ENCODE measurements at regions not wholly inside any gene's neighbourhood (a gene's known extent, or its start where the extent isn't known, plus 50 kb on each side); places are given as distances from the start of the nearest gene placed in this dataset.

DNA sequence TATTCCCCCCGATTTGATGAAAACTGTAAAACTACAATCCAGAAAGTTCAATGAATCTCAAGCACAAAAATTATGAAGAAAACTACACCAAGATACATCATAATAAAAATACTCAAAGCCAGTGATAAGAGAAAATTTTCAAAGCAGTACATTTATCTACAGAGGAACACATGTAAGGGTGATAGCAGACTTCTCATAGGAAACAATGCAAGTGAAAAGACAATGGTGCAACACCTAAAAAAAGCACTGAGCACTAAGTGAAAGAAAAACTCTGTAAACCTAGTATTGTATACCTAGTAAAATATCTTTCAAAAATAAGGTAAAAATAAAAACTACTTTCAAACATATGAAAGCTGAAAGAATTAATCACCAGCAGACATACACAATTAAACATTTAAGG lies 76.1 kb upstream of the IRF2BP2 start (continued):
- TF ChIP-seq SRSF7 (optimal IDR thresholded peaks at IDR 0.05; ENCODE audit: low read depth, low read length) (no peak), BRF1 (IDR thresholded peaks at IDR 0.05; ENCODE audit: borderline replicate concordance, extremely low read depth, insufficient read length) (no peak), JUN (IDR thresholded peaks at IDR 0.05; ENCODE audit: borderline replicate concordance, low read depth, low read length) (peak; percentile 54; the same call in 1 of the 2 replicates), JUN (CRISPR knock-in tag; IDR thresholded peaks at IDR 0.05; ENCODE audit: borderline replicate concordance) (no peak), KHSRP (IDR thresholded peaks at IDR 0.05) (no peak), FUS (optimal IDR thresholded peaks at IDR 0.05; ENCODE audit: low read depth, low read length) (no peak), CEBPG (CRISPR knock-in tag; IDR thresholded peaks at IDR 0.05) (no peak), CEBPG (tag; conservative IDR thresholded peaks at IDR 0.05 in 1 of 2, IDR thresholded peaks at IDR 0.05 in 1 of 2) (no peak), ARID1B (IDR thresholded peaks at IDR 0.05) (peak; percentile 27; the same call in 1 of the 2 replicates), MCM2 (IDR thresholded peaks at IDR 0.05; ENCODE audit: low read depth) (no peak), NELFE (IDR thresholded peaks at IDR 0.05; ENCODE audit: insufficient read depth, insufficient read length) (no peak), MIER1 (IDR thresholded peaks at IDR 0.05; ENCODE audit: low read depth) (0 out of 2 replicates have a peak, but pooled peaks have one; percentile 28), THRAP3 (IDR thresholded peaks at IDR 0.05; ENCODE audit: borderline replicate concordance) (no peak), CBX5 (IDR thresholded peaks at IDR 0.05; ENCODE audit: borderline replicate concordance, low read depth) (peak; percentile 97), TAL1 (IDR thresholded peaks at IDR 0.05) (peak; percentile 21; the same call in 1 of the 2 replicates), IRF2 (CRISPR knock-in tag; IDR thresholded peaks at IDR 0.05) (no peak), ATF7 (IDR thresholded peaks at IDR 0.05) (no peak), ZNF764 (CRISPR knock-in tag; IDR thresholded peaks at IDR 0.05; ENCODE audit: low read depth) (no peak), CREB1 (IDR thresholded peaks at IDR 0.05) (no peak), CREB1 (CRISPR knock-in tag; IDR thresholded peaks at IDR 0.05) (no peak), ZNF77 (CRISPR knock-in tag; IDR thresholded peaks at IDR 0.05) (no peak), ATF1 (CRISPR knock-in tag; IDR thresholded peaks at IDR 0.05) (no peak), ATF1 (tag; IDR thresholded peaks at IDR 0.05) (0 out of 2 replicates have a peak, but pooled peaks have one; percentile 27), KLF10 (CRISPR knock-in tag; IDR thresholded peaks at IDR 0.05) (no peak), ZNF507 (tag; conservative IDR thresholded peaks at IDR 0.05) (peak; percentile 39; the same call in 1 of the 2 replicates), HCFC1 (IDR thresholded peaks at IDR 0.05; ENCODE audit: low read depth, low read length) (no peak), FOXK2 (conservative IDR thresholded peaks at IDR 0.05 in 1 of 2, IDR thresholded peaks at IDR 0.05 in 1 of 2; ENCODE audit: low read depth in 2 of 2) (0 out of 4 replicates have a peak, but pooled peaks of 1 of the 2 experiments have one; percentile 11), SMARCA5 (IDR thresholded peaks at IDR 0.05) (no peak)
- TF ChIP-seq, protein P1, sequence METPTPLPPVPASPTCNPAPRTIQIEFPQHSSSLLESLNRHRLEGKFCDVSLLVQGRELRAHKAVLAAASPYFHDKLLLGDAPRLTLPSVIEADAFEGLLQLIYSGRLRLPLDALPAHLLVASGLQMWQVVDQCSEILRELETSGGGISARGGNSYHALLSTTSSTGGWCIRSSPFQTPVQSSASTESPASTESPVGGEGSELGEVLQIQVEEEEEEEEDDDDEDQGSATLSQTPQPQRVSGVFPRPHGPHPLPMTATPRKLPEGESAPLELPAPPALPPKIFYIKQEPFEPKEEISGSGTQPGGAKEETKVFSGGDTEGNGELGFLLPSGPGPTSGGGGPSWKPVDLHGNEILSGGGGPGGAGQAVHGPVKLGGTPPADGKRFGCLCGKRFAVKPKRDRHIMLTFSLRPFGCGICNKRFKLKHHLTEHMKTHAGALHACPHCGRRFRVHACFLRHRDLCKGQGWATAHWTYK (CRISPR knock-in tag; IDR thresholded peaks at IDR 0.05): no peak
- TF ChIP-seq, protein P2, sequence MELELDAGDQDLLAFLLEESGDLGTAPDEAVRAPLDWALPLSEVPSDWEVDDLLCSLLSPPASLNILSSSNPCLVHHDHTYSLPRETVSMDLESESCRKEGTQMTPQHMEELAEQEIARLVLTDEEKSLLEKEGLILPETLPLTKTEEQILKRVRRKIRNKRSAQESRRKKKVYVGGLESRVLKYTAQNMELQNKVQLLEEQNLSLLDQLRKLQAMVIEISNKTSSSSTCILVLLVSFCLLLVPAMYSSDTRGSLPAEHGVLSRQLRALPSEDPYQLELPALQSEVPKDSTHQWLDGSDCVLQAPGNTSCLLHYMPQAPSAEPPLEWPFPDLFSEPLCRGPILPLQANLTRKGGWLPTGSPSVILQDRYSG (tag; conservative IDR thresholded peaks at IDR 0.05; ENCODE audit: low read depth): no peak
- TF ChIP-seq, protein P3, sequence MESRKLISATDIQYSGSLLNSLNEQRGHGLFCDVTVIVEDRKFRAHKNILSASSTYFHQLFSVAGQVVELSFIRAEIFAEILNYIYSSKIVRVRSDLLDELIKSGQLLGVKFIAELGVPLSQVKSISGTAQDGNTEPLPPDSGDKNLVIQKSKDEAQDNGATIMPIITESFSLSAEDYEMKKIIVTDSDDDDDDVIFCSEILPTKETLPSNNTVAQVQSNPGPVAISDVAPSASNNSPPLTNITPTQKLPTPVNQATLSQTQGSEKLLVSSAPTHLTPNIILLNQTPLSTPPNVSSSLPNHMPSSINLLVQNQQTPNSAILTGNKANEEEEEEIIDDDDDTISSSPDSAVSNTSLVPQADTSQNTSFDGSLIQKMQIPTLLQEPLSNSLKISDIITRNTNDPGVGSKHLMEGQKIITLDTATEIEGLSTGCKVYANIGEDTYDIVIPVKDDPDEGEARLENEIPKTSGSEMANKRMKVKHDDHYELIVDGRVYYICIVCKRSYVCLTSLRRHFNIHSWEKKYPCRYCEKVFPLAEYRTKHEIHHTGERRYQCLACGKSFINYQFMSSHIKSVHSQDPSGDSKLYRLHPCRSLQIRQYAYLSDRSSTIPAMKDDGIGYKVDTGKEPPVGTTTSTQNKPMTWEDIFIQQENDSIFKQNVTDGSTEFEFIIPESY (CRISPR knock-in tag; IDR thresholded peaks at IDR 0.05): no peak

Data from K562 (cell line).